ENCODE measurements at regions not wholly inside any gene's neighbourhood (a gene's known extent, or its start where the extent isn't known, plus 50 kb on each side); places are given as distances from the start of the nearest gene placed in this dataset.

DNA sequence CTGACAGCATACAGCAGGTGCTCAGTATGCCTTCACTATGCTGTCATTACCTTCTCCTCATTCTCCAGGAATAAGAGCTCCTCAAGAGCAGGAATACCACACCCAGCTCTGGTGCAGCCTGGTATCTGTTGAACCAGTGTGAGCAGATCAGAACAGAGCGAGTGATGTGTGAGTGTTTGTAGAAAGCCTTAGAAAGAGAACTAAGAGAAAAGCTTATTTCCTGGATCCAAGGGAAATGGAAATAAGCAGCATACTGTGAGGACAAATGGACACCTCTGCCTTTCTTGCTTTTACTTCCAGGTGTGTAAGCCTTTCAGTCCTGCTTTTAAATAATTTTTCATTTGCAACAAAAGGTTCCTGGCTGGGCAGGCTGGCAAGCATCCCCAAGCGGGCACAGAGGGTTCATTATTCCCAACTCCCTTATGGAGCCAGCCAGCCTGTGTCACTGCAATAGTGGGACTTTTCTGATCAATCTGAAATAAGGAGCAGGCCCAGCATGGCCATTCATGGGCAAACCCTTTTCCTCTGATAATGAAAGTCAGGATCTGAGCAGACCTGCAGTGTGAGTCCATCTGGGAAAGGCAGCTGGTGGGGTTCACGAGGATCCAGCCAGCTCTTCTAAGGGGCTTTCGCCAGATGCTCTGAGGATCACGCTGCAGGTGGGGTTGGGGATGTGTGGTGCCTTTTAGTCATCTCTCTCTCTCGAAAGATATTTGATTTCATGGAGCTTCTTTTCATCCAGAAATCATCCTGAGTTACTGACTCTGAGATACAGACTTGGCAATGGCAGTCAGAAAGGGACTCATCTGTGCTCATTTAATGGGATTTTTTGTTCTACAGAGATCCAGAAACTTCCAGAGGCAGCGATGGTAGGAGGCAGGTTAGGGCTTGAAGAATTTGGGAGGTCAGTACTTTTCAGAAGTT, 594.9 kb upstream of the CFAP20DC start:
- H3K4me3 ChIP-seq, result no peak overlapping the region
- H3K9me3 ChIP-seq, result peaks cover 2% of the 10 kb centered on the region
- intact Hi-C loops (cut with DNase I, micrococcal nuclease), result no loop called here
- TF ChIP-seq, protein P1, sequence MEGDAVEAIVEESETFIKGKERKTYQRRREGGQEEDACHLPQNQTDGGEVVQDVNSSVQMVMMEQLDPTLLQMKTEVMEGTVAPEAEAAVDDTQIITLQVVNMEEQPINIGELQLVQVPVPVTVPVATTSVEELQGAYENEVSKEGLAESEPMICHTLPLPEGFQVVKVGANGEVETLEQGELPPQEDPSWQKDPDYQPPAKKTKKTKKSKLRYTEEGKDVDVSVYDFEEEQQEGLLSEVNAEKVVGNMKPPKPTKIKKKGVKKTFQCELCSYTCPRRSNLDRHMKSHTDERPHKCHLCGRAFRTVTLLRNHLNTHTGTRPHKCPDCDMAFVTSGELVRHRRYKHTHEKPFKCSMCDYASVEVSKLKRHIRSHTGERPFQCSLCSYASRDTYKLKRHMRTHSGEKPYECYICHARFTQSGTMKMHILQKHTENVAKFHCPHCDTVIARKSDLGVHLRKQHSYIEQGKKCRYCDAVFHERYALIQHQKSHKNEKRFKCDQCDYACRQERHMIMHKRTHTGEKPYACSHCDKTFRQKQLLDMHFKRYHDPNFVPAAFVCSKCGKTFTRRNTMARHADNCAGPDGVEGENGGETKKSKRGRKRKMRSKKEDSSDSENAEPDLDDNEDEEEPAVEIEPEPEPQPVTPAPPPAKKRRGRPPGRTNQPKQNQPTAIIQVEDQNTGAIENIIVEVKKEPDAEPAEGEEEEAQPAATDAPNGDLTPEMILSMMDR (IDR thresholded peaks at IDR 0.05), result no peak
- ATAC-seq (no peak), DNase-seq (no peak)
- no peaks in the 10 kb centered on the region for H3K4me1 ChIP-seq (ENCODE audit: low read depth)
- H3K36me3 ChIP-seq (ENCODE audit: low read depth), result no peaks in the 10 kb centered on the region

DNA sequence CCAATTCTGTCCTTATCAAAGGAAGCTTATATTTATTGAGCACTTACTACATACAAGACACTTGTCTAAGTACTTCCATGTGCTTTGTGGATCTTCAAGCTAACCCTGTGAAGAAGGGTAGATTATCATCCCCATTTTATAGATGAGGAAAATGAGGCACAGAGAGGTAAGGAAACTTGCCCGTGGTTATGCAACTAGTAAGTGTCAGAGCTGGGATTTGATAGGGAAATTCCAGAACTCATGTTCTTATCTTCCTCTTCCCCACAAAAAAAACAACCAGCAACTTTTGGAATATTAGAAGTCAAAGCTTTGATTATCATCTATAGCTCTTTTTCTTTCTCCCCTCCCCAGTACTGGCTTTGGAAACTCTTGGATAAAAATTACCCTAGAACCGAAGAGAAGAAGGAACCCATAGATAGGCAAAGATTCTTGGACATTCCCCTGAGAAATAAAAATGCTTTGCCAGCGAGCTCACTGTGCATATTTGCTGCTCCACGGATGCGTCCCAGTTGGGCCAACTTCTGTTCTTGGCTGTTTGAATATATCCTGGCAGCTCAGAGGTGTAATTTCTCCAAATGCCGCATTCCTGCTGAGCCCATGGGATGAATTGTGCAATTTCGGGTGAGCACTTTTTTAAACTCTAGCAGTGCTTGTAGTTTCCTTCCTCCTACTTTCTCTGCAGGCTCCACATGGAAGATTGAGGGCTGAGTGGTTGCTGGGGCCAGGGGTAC, 591.5 kb upstream of the CFAP20DC start:
- no peak for DNase-seq
- H3K4me3 ChIP-seq, result no peak overlapping the region
- intact Hi-C loops (cut with DNase I, micrococcal nuclease), result no loop called here

DNA sequence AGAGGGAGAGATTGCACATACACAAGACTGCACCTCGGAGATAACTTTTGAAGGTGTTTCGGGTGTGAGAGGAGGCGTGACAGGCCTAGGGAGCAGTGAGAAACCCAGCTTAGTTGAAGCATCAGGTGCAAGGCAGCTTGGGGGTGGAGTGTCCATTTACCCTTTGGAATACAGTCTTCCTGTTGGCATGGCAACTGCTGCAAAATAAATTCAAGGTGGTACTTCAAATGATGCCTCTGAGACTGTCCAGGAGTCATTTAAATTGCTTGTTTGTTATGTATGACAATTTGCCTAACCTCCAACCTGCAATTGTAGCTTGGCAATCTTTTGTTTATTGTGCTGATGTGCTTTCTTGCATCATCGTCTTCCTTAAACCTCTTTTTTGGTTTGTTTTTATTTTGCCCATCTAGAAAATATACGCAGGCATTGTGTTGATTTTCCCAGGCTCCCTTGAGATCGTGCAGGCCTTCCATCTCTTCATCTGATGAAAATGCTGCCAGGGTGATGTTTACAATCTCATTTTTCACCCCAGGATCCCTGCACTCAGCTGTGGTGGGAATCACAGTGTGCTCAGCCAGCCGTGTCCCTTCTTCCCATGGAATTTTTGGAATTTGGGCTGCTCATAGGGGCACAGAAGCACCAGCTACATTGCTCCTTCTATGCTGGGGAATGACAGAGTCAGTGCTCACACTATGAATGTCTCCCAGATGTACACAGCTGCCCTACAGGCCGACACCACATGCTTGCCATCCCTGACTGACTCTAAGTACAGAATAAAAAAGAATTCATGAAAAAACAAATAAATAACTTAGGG, 583.1 kb upstream of the CFAP20DC start:
- Histone ChIP-seq H3K4me3 (no peak overlapping the region), H3K4me1 (ENCODE audit: low read depth) (no peaks in the 10 kb centered on the region), H3K9me3 (no peaks in the 10 kb centered on the region), H3K36me3 (ENCODE audit: low read depth) (no peaks in the 10 kb centered on the region)
- TF ChIP-seq, protein P1 (IDR thresholded peaks at IDR 0.05), result no peak
- ATAC-seq (peak; percentile 30), DNase-seq (no peak)
- intact Hi-C loops (cut with DNase I, micrococcal nuclease), result no loop called here

More for the DNA sequence above, 591.5 kb upstream of the CFAP20DC start:
- Histone ChIP-seq H3K36me3 (ENCODE audit: low read depth) (no peaks in the 10 kb centered on the region), H3K9me3 (no peaks in the 10 kb centered on the region), H3K4me1 (ENCODE audit: low read depth) (no peaks in the 10 kb centered on the region)
- TF ChIP-seq, protein P1 (IDR thresholded peaks at IDR 0.05), result no peak
- ATAC-seq, result no peak

DNA sequence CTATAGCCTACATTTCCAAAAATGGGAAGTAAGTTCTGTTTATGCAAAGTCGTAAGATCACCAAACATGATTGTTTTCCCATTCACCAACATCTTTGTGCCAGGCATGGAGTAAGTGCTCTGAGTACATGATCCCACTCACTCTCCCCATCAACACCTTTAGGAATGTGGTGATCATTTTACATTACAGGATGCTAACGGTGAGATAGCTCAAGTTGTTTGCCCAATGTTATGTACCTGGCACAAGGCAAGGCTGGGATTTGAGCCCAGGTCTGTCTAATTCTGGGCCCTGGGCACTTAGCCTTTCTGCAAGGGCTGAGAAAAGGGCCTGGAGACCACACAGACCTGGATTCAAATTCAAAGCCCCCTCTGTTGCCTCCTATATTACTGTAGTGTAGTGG, 581.7 kb upstream of the CFAP20DC start:
- TF ChIP-seq, protein P1 (IDR thresholded peaks at IDR 0.05), result no peak
- Histone ChIP-seq H3K9me3 (no peaks in the 10 kb centered on the region), H3K4me3 (no peak overlapping the region), H3K4me1 (ENCODE audit: low read depth) (no peaks in the 10 kb centered on the region), H3K36me3 (ENCODE audit: low read depth) (no peaks in the 10 kb centered on the region)
- DNase-seq (no peak), ATAC-seq (no peak)
- intact Hi-C loops (cut with DNase I, micrococcal nuclease), result no loop called here

DNA sequence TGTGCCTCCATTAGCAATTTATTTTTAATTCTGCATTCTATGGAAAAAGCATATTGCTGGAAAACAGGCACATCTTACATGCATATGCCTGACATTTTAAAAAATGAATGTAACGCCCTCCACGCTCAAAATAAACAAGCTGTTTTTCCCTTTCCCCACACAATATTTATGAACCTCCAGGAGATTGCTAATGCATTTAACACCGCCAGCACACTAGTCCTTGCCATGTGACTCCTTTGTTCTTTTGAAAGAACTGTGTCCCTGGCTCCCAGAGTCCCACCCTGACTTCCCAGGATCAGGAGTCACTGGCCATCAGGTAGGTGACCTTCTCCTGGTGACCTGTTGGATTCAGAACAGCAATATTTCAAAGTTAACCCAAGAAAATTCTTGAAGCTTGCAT, 571.2 kb upstream of the CFAP20DC start:
- DNase-seq (no peak), ATAC-seq (no peak)
- Histone ChIP-seq H3K36me3 (ENCODE audit: low read depth) (no peaks in the 10 kb centered on the region), H3K4me3 (no peak overlapping the region), H3K4me1 (ENCODE audit: low read depth) (no peaks in the 10 kb centered on the region), H3K9me3 (no peaks in the 10 kb centered on the region)
- intact Hi-C loops (cut with DNase I, micrococcal nuclease), result no loop called here
- TF ChIP-seq, protein P1 (IDR thresholded peaks at IDR 0.05), result no peak

All from mucosa of descending colon (tissue), 3 donors.